CD4-positive, alpha-beta T cell treated with Interleukin-21 for 1 hour (primary cell): ENCODE measurements at regions not wholly inside any gene's neighbourhood (a gene's known extent, or its start where the extent isn't known, plus 50 kb on each side); places are given as distances from the start of the nearest gene placed in this dataset.
"Not testable (repeated sequence)": the region's sequence is repeated elsewhere in the genome, so short reads cannot be mapped to it uniquely, and the experiment has no call there.

Source experiments
- DNase-seq: peaks from one replicate; pipeline ENCODE4 v3.0.0-alpha.2; 2020

DNA sequence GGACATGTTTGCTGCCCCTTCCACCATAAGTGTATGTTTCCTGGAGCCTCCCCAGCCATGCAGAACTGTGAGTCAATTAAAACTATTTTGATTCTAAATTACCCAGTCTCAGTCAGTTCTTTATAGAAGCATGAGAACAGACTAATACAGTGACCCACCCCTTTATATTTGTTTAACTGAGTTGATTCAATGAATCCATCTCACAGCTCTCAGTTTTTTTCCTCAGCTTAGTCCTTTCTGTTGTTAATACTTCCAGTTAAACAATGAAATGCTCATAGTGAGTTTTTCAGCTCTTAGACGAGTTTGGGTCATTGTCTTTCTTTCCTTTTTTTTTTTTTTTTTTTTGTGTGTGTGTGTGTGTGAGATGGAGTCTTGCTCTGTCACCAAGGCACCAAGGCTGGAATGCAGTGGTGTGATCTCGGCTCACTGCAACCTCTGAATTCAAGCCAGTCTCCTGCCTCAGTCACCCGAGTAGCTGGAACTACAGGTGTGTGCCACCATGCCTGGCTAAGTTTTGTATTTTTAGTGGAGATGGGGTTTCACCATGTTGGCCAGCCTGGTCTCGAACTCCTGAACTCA is 627.4 kb downstream of the SPATA31A7 start:
- DNase-seq: not testable (repeated sequence)

DNA sequence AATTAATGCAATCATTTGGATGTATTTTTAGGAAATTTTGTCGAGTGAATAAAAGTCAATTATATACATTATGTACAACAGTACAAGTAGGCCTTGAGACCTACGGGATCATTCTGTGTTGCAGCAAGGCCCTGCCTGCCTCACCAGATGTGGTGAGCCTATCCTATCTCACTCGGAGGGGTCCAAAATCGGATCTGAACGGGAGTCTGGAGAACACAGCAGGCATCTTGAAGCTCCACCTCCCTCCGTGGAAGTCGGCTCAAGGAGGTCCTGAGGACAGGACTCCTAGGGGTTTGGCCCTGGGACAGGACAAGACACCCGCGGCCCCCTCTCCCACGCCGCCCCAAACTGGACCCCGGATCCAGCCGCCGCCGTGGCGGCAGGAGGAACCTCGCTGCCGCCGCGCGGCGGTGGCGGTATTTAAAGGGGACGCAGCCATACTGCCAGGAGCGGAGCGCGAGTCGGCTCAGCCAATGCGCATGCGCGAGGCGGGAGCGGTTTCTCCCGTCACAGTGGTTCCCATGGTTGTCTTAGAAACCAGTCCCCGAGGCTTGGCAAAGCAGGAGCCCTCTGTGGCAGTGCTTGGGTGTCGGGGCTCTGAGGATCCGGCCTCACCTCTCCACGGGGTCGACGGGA is 663.9 kb downstream of the SPATA31A7 start:
- DNase-seq: peak; percentile 92

DNA sequence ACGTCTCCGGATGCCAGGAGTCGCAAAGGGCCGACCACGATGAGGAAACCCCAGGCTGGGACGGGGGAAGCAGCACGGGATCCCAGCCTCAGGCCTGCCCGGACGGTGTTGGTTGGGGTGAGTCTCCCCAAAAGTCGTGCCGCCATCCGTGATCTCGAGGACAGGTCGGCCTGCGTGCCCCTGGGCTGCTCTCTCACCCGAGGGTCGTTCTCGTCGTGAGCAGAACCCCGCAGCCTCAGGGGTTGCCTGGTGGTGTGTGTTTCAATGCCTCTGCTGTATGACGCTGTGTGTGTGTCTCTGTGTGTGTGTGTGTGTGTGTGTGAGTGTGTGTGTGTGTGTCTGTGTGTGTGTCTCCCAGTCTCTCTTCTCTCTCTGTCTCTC is 664.4 kb downstream of the SPATA31A7 start:
- peak; percentile 6 for DNase-seq

DNA sequence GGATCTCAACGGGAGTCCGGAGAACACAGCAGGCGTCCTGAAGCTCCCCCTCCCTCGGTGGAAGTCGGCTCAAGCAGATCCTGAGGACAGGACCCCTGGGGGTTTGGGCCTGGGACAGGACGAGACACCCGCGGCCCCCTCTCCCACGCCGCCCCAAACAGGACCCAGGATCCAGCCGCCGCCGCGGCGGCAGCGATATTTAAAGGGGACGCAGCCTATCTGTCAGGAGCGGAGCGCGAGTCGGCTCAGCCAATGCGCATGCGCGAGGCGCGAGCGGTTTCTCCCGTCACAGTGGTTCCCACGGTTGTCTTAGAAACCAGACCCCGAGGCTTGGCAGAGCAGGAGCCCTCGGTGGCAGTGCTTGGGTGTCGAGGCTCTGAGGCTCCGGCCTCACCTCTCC is 666.4 kb downstream of the SPATA31A7 start:
- not testable (repeated sequence) for DNase-seq

DNA sequence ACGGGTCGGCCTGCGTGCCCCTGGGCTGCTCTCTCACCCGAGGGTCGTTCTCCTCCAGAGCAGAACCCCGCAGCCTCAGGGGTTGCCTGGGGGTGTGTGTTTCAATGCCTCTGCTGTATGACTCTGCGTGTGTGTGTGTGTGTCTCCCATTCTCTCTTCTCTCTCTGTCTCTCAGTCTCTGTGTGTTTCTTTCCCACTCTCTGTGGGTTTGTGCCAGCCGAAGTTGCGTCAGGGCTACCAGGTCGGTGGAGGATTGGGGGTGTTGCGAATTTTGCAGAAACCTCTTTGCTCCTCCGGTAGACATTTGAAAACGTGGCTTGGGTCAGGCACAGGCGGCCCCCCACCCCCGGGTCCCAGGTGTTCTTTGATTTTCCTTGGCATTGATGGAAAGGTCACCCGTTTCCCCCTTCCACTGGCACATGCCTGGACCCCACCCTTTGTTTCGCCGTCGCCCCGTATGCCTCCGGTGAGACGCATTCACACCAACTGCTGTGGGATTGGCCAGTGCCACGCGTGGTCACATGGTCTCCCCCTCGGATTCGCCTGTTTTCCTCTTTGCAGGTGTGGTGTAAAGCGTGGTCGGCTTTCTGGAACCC is 667.1 kb downstream of the SPATA31A7 start:
- DNase-seq: peak; percentile 13

DNA sequence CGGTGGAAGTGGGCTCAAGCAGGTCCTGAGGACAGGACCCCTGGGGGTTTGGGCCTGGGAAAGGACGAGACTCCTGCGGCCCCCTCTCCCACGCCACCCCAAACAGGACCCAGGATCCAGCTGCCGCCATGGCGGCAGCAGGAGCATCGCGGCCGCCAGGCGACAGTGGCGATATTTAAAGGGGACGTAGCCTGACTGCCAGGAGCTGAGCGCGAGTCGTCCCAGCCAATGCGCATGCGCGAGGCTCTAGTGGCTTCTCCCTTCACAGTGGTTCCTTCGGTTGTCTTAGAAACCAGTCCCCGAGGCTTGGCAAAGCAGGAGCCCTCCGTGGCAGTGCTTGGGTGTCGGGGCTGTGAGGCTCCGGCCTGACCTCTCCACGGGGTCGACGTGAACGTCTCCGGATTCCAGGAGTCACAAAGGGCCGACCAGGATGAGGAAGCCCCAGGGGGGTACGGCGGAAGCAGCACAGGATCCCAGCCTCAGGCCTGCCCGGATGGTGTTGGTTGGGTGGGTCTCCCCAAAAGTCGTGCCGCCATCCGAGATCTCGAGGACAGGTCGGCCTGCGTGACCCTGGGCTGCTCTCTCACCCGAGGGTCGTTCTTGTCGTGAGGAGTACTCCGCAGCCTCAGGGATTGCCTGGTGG is 668.0 kb downstream of the SPATA31A7 start:
- DNase-seq: not testable (repeated sequence)

DNA sequence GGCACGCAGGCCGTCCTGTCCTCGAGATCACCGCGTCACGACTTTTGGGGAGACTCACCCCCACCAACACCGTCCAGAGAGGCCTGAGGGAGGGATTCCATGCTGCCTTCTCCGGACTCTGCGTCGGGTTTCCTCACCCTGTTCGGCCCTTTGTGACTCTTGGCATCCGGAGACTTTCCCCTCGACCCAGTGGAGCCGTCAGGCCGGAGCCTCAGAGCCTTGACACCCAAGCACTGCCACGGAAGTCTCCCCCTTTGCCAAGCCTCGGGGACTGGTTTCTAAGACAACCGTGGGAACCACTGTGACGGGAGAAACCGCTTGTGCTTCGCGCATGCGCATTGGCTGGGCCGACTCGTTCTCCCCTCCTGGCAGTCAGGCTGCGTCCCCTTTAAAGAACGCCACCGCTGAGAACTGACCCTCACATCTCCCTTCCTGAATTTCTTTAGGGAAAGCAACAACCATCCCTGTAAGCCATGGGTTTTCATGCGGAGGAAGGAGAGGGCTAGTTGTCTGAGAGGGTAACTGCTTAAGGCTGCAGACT is 672.7 kb downstream of the SPATA31A7 start:
- DNase-seq: peak; percentile 73

DNA sequence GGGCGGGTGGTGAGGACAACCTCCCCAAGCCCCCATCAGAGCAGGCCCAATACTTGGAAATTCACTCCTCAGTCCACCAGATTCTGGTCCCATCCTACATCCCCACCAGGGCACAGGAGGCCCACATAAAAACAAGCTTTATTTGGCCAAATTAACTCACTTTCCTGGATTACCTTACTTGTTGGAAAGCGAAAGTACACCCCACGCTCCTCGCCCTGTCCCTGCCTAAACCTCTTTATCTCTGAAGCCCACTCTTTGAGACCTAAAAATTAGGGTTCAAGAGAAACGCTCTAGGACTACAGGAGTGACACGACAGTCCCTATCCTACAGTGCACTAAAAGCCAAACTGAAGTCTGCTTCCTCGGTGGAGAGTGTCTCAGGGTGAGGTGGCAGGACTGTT is 674.6 kb downstream of the SPATA31A7 start:
- DNase-seq: not testable (repeated sequence)

DNA sequence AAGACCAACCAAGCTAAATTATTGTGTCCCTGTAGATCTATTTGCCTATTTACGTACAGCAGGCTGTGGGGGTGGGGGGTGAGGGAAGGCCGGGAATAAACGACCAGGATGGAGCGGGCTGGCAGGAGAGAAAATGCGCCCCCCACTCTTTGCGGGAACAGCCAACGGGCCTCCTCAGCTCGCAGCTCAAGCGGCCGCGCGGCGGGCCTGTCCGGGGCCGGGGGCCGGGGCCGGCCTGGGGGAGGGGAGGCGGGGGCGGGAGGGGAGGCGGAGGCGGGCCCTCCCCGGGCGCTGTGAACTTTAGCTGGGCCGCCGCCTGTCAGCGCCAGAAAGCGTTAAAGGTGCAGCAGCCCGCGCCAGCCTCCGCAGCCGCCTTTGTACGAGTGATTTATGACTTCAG is 679.1 kb downstream of the SPATA31A7 start:
- not testable (repeated sequence) for DNase-seq

DNA sequence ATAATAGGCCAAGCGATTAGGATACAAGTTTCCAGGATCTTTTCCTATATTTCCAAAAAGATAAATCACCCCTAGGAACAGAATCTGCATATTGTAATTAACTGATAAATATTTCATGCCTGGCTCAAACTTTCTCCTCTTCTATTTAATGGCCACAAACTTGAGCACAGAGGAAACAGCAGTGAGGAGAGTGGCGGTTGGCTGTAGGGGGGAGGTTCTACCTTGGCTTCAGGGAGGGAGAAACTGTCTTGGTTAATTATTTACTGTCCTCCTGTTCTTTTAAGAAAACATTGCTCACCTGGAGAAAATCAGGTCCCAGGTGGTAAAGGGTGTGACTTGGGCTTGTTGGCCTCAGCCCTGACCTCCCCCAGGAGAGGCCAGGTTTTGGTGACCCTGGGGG is 682.5 kb downstream of the SPATA31A7 start:
- DNase-seq: not testable (repeated sequence)
